ENCODE measurements at regions not wholly inside any gene's neighbourhood (a gene's known extent, or its start where the extent isn't known, plus 50 kb on each side); places are given as distances from the start of the nearest gene placed in this dataset.

DNA sequence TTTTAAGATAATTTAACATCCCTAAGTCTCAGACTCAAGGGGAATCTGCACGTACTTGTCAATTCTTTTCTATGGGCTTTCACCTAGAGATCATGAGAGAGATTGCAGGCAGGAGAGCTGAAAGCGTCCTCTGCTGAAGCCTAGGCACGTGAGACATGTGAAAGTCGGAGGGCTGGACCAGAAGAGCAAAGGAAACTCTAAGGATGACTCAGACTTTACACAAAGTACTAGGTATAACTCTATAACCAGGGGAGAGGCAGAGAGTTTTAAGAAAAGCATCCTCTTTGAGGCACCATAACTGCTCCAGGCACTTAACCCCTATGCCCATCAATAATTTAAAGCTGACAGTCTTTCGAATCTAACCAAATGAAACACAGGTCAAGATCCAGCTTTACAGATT lies 436.6 kb downstream of the VGLL3 start:
- TF ChIP-seq, protein P1, sequence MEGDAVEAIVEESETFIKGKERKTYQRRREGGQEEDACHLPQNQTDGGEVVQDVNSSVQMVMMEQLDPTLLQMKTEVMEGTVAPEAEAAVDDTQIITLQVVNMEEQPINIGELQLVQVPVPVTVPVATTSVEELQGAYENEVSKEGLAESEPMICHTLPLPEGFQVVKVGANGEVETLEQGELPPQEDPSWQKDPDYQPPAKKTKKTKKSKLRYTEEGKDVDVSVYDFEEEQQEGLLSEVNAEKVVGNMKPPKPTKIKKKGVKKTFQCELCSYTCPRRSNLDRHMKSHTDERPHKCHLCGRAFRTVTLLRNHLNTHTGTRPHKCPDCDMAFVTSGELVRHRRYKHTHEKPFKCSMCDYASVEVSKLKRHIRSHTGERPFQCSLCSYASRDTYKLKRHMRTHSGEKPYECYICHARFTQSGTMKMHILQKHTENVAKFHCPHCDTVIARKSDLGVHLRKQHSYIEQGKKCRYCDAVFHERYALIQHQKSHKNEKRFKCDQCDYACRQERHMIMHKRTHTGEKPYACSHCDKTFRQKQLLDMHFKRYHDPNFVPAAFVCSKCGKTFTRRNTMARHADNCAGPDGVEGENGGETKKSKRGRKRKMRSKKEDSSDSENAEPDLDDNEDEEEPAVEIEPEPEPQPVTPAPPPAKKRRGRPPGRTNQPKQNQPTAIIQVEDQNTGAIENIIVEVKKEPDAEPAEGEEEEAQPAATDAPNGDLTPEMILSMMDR (IDR thresholded peaks at IDR 0.05; ENCODE audit: insufficient read depth, low read length, poor library complexity, severe bottlenecking), result no peak
- TF ChIP-seq EZH2phosphoT487 (conservative IDR thresholded peaks at IDR 0.05; ENCODE audit: low read length), result no peak
